ENCODE measurements at regions not wholly inside any gene's neighbourhood (a gene's known extent, or its start where the extent isn't known, plus 50 kb on each side); places are given as distances from the start of the nearest gene placed in this dataset.
"Not testable (repeated sequence)": the region's sequence is repeated elsewhere in the genome, so short reads cannot be mapped to it uniquely, and the experiment has no call there.

GRCh38 chr16:21373454-21373853 is 95.4 kb upstream of the CRYM start:
- H3K27ac Mint-ChIP-seq; ATAC-seq; H3K4me3 Mint-ChIP-seq; H3K9me3 Mint-ChIP-seq; H3K27me3 Mint-ChIP-seq (ENCODE audit: low read depth); DNase-seq (ENCODE audit: low spot score); H3K36me3 Mint-ChIP-seq; CTCF ChIA-PET; POLR2A ChIA-PET: not testable (repeated sequence)
- TF ChIP-seq GABPB1 (CRISPR knock-in tag; IDR thresholded peaks at IDR 0.05), result 0 out of 2 replicates have a peak, but pooled peaks have one; percentile 32
- H3K4me1 Mint-ChIP-seq, result peaks cover 11% of the 10 kb centered on the region

- not testable (repeated sequence) for ATAC-seq
Observed at GRCh38 chr16:21372862-21373261, 94.8 kb upstream of the CRYM start.

GRCh38 chr16:21372162-21372835 is 94.2 kb upstream of the CRYM start:
- H3K36me3 Mint-ChIP-seq; H3K27ac Mint-ChIP-seq; H3K9me3 Mint-ChIP-seq; CTCF ChIA-PET; DNase-seq (ENCODE audit: low spot score); H3K4me3 Mint-ChIP-seq; H3K27me3 Mint-ChIP-seq (ENCODE audit: low read depth); POLR2A ChIA-PET; ATAC-seq: not testable (repeated sequence)
- H3K4me1 Mint-ChIP-seq, result peaks cover 11% of the 10 kb centered on the region

More at GRCh38 chr16:21372862-21373261, 94.8 kb upstream of the CRYM start:
- H3K4me3 Mint-ChIP-seq; H3K9me3 Mint-ChIP-seq; H3K27ac Mint-ChIP-seq; H3K36me3 Mint-ChIP-seq; H3K27me3 Mint-ChIP-seq (ENCODE audit: low read depth); CTCF ChIA-PET; DNase-seq (ENCODE audit: low spot score); POLR2A ChIA-PET: not testable (repeated sequence)
- H3K4me1 Mint-ChIP-seq, result peaks cover 11% of the 10 kb centered on the region

GRCh38 chr16:21370791-21371190 is 92.7 kb upstream of the CRYM start:
- H3K27ac Mint-ChIP-seq; POLR2A ChIA-PET; H3K9me3 Mint-ChIP-seq; CTCF ChIA-PET; H3K36me3 Mint-ChIP-seq; H3K4me3 Mint-ChIP-seq; H3K27me3 Mint-ChIP-seq (ENCODE audit: low read depth); DNase-seq (ENCODE audit: low spot score): not testable (repeated sequence)
- H3K4me1 Mint-ChIP-seq, result peaks cover 11% of the 10 kb centered on the region
- ATAC-seq, result peak; percentile 32; the same call in 1 of the 2 replicates

GRCh38 chr16:21368973-21369942 is 91.2 kb upstream of the CRYM start:
- H3K9me3 Mint-ChIP-seq; ATAC-seq; H3K27ac Mint-ChIP-seq; H3K4me3 Mint-ChIP-seq; POLR2A ChIA-PET; DNase-seq (ENCODE audit: low spot score); H3K36me3 Mint-ChIP-seq; H3K27me3 Mint-ChIP-seq (ENCODE audit: low read depth): not testable (repeated sequence)
- H3K4me1 Mint-ChIP-seq, result peaks cover 11% of the 10 kb centered on the region
- CTCF ChIA-PET, result interaction anchor here (0.7 kb wide), 1 partner anchor 1316 kb away, joined by 4 read pairs; no protein-coding TSS in a partner anchor

- DNase-seq (ENCODE audit: low spot score); H3K36me3 Mint-ChIP-seq; POLR2A ChIA-PET; H3K4me1 Mint-ChIP-seq; H3K27me3 Mint-ChIP-seq (ENCODE audit: low read depth); CTCF ChIA-PET; H3K27ac Mint-ChIP-seq; H3K9me3 Mint-ChIP-seq; H3K4me3 Mint-ChIP-seq; ATAC-seq: not testable (repeated sequence)
Observed at GRCh38 chr16:21367733-21368421, 89.8 kb upstream of the CRYM start.

GRCh38 chr16:21366998-21367397 is 88.9 kb upstream of the CRYM start:
- ATAC-seq; H3K27me3 Mint-ChIP-seq (ENCODE audit: low read depth); CTCF ChIA-PET; DNase-seq (ENCODE audit: low spot score); H3K4me1 Mint-ChIP-seq; H3K9me3 Mint-ChIP-seq; POLR2A ChIA-PET; H3K36me3 Mint-ChIP-seq; H3K4me3 Mint-ChIP-seq; H3K27ac Mint-ChIP-seq: not testable (repeated sequence)

- DNase-seq (ENCODE audit: low spot score); ATAC-seq; H3K9me3 Mint-ChIP-seq; H3K4me3 Mint-ChIP-seq; H3K27ac Mint-ChIP-seq; CTCF ChIA-PET; H3K27me3 Mint-ChIP-seq (ENCODE audit: low read depth); H3K36me3 Mint-ChIP-seq; POLR2A ChIA-PET; H3K4me1 Mint-ChIP-seq: not testable (repeated sequence)
Observed at GRCh38 chr16:21365541-21365940, 87.5 kb upstream of the CRYM start.

GRCh38 chr16:21363550-21364223 is 85.6 kb upstream of the CRYM start:
- not testable (repeated sequence) for H3K27ac Mint-ChIP-seq

GRCh38 chr16:21361612-21362227 is 83.6 kb upstream of the CRYM start:
- H3K4me3 Mint-ChIP-seq, CTCF ChIA-PET, H3K36me3 Mint-ChIP-seq: not testable (repeated sequence)

More at GRCh38 chr16:21363550-21364223, 85.6 kb upstream of the CRYM start:
- H3K4me1 Mint-ChIP-seq; H3K9me3 Mint-ChIP-seq; CTCF ChIA-PET; H3K27me3 Mint-ChIP-seq (ENCODE audit: low read depth); ATAC-seq; POLR2A ChIA-PET; H3K4me3 Mint-ChIP-seq; H3K36me3 Mint-ChIP-seq; DNase-seq (ENCODE audit: low spot score): not testable (repeated sequence)

GRCh38 chr16:21361045-21361444 is 83.0 kb upstream of the CRYM start:
- H3K9me3 Mint-ChIP-seq; H3K36me3 Mint-ChIP-seq; DNase-seq (ENCODE audit: low spot score); H3K27ac Mint-ChIP-seq; H3K4me3 Mint-ChIP-seq; H3K4me1 Mint-ChIP-seq; POLR2A ChIA-PET; CTCF ChIA-PET; H3K27me3 Mint-ChIP-seq (ENCODE audit: low read depth); ATAC-seq: not testable (repeated sequence)

More at GRCh38 chr16:21361612-21362227, 83.6 kb upstream of the CRYM start:
- H3K4me1 Mint-ChIP-seq; DNase-seq (ENCODE audit: low spot score); ATAC-seq; H3K27me3 Mint-ChIP-seq (ENCODE audit: low read depth); POLR2A ChIA-PET; H3K27ac Mint-ChIP-seq; H3K9me3 Mint-ChIP-seq: not testable (repeated sequence)

Data from WTC11 (cell line).